ENCODE measurements at regions not wholly inside any gene's neighbourhood (a gene's known extent, or its start where the extent isn't known, plus 50 kb on each side); places are given as distances from the start of the nearest gene placed in this dataset.

- Histone ChIP-seq H3K27me3 (ENCODE audit: control insufficient read depth in 4 of 4, insufficient read depth in 4 of 4, low read length in 3 of 4) (no peaks in the 10 kb centered on the region), H3K27ac (ENCODE audit: low read depth in 1 of 2, low read length in 2 of 2) (no peak overlapping the region), H3K9ac (ENCODE audit: low read depth in 1 of 2, low read length in 2 of 2) (no peak overlapping the region), H3K36me3 (ENCODE audit: control insufficient read depth in 4 of 4, insufficient read depth in 3 of 4, low read depth in 1 of 4, low read length in 3 of 4) (no peaks in the 10 kb centered on the region), H3K9me3 (ENCODE audit: control insufficient read depth in 4 of 4, low read length in 3 of 4) (no peaks in the 10 kb centered on the region), H3K4me3 (ENCODE audit: low read depth in 1 of 3, low read length in 3 of 3) (no peak overlapping the region), H3K4me1 (ENCODE audit: control insufficient read depth in 4 of 4, insufficient read depth in 4 of 4, low read length in 3 of 4) (no peaks in the 10 kb centered on the region)
- no peak for TF ChIP-seq GABPA (IDR thresholded peaks at IDR 0.05 in 1 of 2, conservative IDR thresholded peaks at IDR 0.05 in 1 of 2)
- TF ChIP-seq TAF1 (conservative IDR thresholded peaks at IDR 0.05), result no peak
- TF ChIP-seq RXRA (IDR thresholded peaks at IDR 0.05), result no peak
- no peak for TF ChIP-seq HNF4A (conservative IDR thresholded peaks at IDR 0.05)
- TF ChIP-seq HNF4G (IDR thresholded peaks at IDR 0.05), result no peak
- TF ChIP-seq MAX (IDR thresholded peaks at IDR 0.05), result no peak
- no peak for TF ChIP-seq REST (IDR thresholded peaks at IDR 0.05)
- no peak for TF ChIP-seq EGR1 (IDR thresholded peaks at IDR 0.05; ENCODE audit: low read depth in 2 of 2)
- no peak for TF ChIP-seq SP1 (IDR thresholded peaks at IDR 0.05)
- no peak for TF ChIP-seq FOXA2 (IDR thresholded peaks at IDR 0.05)
- no peak for TF ChIP-seq NR2F2 (IDR thresholded peaks at IDR 0.05)
- TF ChIP-seq YY1 (IDR thresholded peaks at IDR 0.05), result no peak
- no peak for TF ChIP-seq ZBTB33 (IDR thresholded peaks at IDR 0.05)
- no peak for TF ChIP-seq RAD21 (IDR thresholded peaks at IDR 0.05)
- TF ChIP-seq FOXA1 (IDR thresholded peaks at IDR 0.05), result no peak
- TF ChIP-seq ATF3 (IDR thresholded peaks at IDR 0.05), result no peak
- TF ChIP-seq CTCF (IDR thresholded peaks at IDR 0.05; ENCODE audit: low read depth, low read length, missing input control), result no peak
- no peak for TF ChIP-seq JUND (IDR thresholded peaks at IDR 0.05)
- no peak for DNase-seq (ENCODE audit: low spot score)
- WGBS, result 95% methylated on average over 1 of the region's 1 CpG
Observed at GRCh38 chr11:80987171-80987570, 1546.3 kb upstream of the TENM4 start.

All from liver (tissue), 8 donors.